ENCODE measurements at regions not wholly inside any gene's neighbourhood (a gene's known extent, or its start where the extent isn't known, plus 50 kb on each side); places are given as distances from the start of the nearest gene placed in this dataset.

GRCh38 chr11:134668076-134668475, 256.0 kb upstream of the B3GAT1 start:
- TF ChIP-seq, protein P1, sequence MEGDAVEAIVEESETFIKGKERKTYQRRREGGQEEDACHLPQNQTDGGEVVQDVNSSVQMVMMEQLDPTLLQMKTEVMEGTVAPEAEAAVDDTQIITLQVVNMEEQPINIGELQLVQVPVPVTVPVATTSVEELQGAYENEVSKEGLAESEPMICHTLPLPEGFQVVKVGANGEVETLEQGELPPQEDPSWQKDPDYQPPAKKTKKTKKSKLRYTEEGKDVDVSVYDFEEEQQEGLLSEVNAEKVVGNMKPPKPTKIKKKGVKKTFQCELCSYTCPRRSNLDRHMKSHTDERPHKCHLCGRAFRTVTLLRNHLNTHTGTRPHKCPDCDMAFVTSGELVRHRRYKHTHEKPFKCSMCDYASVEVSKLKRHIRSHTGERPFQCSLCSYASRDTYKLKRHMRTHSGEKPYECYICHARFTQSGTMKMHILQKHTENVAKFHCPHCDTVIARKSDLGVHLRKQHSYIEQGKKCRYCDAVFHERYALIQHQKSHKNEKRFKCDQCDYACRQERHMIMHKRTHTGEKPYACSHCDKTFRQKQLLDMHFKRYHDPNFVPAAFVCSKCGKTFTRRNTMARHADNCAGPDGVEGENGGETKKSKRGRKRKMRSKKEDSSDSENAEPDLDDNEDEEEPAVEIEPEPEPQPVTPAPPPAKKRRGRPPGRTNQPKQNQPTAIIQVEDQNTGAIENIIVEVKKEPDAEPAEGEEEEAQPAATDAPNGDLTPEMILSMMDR (conservative IDR thresholded peaks at IDR 0.05; ENCODE audit: low read length): no peak
- no peak for TF ChIP-seq EZH2phosphoT487 (IDR thresholded peaks at IDR 0.05; ENCODE audit: borderline replicate concordance)

Data from Loucy (cell line).